Tibial nerve (tissue), 3 donors: ENCODE measurements at regions not wholly inside any gene's neighbourhood (a gene's known extent, or its start where the extent isn't known, plus 50 kb on each side); places are given as distances from the start of the nearest gene placed in this dataset.

Experiments used
- POLR2A ChIP-seq, 2 donors: fragments of 450-650 bp; IDR thresholded peaks; one replicate each; pipeline ENCODE4 v1.6.1; 2017; ENCODE audit warnings: antibody characterized with exemption in 2 of 2, mild to moderate bottlenecking in 2 of 2, moderate library complexity in 2 of 2
- TF ChIP-seq, protein P1 (sequence below), 5 experiments: fragments of 200-600 bp in 3 of 5; fragments of 450-650 bp in 2 of 5; sonication (generic) in 3 of 5; IDR thresholded peaks; one replicate each; pipeline ENCODE4 v1.5.1; 2016 to 2019; ENCODE audit warnings: antibody characterized with exemption in 5 of 5, mild to moderate bottlenecking in 3 of 5, moderate library complexity in 2 of 5

GRCh38 chr17:70259400-70259799 lies 90.1 kb downstream of the KCNJ2 start:
- TF ChIP-seq, protein P1, sequence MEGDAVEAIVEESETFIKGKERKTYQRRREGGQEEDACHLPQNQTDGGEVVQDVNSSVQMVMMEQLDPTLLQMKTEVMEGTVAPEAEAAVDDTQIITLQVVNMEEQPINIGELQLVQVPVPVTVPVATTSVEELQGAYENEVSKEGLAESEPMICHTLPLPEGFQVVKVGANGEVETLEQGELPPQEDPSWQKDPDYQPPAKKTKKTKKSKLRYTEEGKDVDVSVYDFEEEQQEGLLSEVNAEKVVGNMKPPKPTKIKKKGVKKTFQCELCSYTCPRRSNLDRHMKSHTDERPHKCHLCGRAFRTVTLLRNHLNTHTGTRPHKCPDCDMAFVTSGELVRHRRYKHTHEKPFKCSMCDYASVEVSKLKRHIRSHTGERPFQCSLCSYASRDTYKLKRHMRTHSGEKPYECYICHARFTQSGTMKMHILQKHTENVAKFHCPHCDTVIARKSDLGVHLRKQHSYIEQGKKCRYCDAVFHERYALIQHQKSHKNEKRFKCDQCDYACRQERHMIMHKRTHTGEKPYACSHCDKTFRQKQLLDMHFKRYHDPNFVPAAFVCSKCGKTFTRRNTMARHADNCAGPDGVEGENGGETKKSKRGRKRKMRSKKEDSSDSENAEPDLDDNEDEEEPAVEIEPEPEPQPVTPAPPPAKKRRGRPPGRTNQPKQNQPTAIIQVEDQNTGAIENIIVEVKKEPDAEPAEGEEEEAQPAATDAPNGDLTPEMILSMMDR (IDR thresholded peaks at IDR 0.05), result no peak
- no peak for TF ChIP-seq POLR2A (IDR thresholded peaks at IDR 0.05)
